A673 (cell line): ENCODE measurements at regions not wholly inside any gene's neighbourhood (a gene's known extent, or its start where the extent isn't known, plus 50 kb on each side); places are given as distances from the start of the nearest gene placed in this dataset.

Experiments used
- BruUV-seq: library from RNA; stranded (reverse); fragments of 400-500 nt; replicated peaks from 2 replicates; lab custom pipeline; 2021; lab: Mats Ljungman, UMichigan
- CTCF ChIA-PET: fragments of 300-600 bp; sonication (Branson Sonifier 250); formaldehyde crosslinking; loops from one replicate; lab custom pipeline; 2022; ENCODE audit warnings: antibody characterized with exemption; lab: Charles Lee
- POLR2A ChIA-PET: fragments of 300-600 bp; sonication (Branson Sonifier 250); formaldehyde crosslinking; loops from one replicate; lab custom pipeline; 2022; ENCODE audit warnings: antibody characterized with exemption; ENCODE audit not compliant: low non-redundant PET; lab: Charles Lee
- DNase-seq: peaks from one replicate; pipeline ENCODE4 v3.0.0-alpha.2; 2015; ENCODE audit warnings: low spot score
- H3K27ac ChIP-seq: fragments of 200-600 bp; sonication (generic); 2 replicates; pipeline ENCODE4 v1.5.1; 2016; ENCODE audit warnings: mixed run types, low read depth, mild to moderate bottlenecking, mixed read lengths, antibody characterized with exemption, low read length; ENCODE audit not compliant: poor library complexity, severe bottlenecking
- H3K27me3 ChIP-seq: fragments of 200-600 bp; sonication (generic); replicated peaks from 2 replicates; pipeline ENCODE4 v1.6.1; 2017; ENCODE audit warnings: mixed run types, low read depth, mild to moderate bottlenecking, mixed read lengths, antibody characterized with exemption, low read length; ENCODE audit not compliant: insufficient read depth, poor library complexity
- H3K36me3 ChIP-seq: fragments of 200-600 bp; sonication (generic); 2 replicates; pipeline ENCODE4 v1.6.1; 2016; ENCODE audit warnings: mixed run types, mild to moderate bottlenecking, mixed read lengths, antibody characterized with exemption, low read length; ENCODE audit not compliant: insufficient read depth, poor library complexity, severe bottlenecking
- H3K4me1 ChIP-seq: fragments of 200-600 bp; sonication (generic); 2 replicates; pipeline ENCODE4 v1.6.1; 2017; ENCODE audit warnings: mixed run types, mild to moderate bottlenecking, mixed read lengths, antibody characterized with exemption, low read length; ENCODE audit not compliant: insufficient read depth, poor library complexity, severe bottlenecking
- H3K4me3 ChIP-seq: fragments of 200-600 bp; sonication (generic); 2 replicates; pipeline ENCODE4 v1.5.1; 2016; ENCODE audit warnings: low read depth, mixed run types, mild to moderate bottlenecking, mixed read lengths, low read length; ENCODE audit not compliant: poor library complexity, severe bottlenecking
- H3K9me3 ChIP-seq: fragments of 200-600 bp; sonication (generic); 2 replicates; pipeline ENCODE4 v1.6.1; 2016; ENCODE audit warnings: mixed run types, low read depth, mild to moderate bottlenecking, mixed read lengths, antibody characterized with exemption, low read length; ENCODE audit not compliant: poor library complexity, severe bottlenecking
- EZH2 ChIP-seq: fragments of 200-600 bp; sonication (generic); IDR thresholded peaks from 2 replicates; pipeline ENCODE4 v1.6.1; 2017; ENCODE audit warnings: borderline replicate concordance, low read depth, mild to moderate bottlenecking, mixed read lengths, antibody characterized with exemption, low read length; ENCODE audit not compliant: poor library complexity, severe bottlenecking
- intact Hi-C: fragments of 100-400 bp; cut with micrococcal nuclease; formaldehyde crosslinking; loops from one replicate; pipeline ENCODE4 v1.10.0; 2022; ENCODE audit not compliant: unreplicated experiment
- TF ChIP-seq, protein P1 (sequence below): fragments of 300-800, 200-600 bp; sonication (generic); conservative IDR thresholded peaks from 2 replicates; pipeline ENCODE4 v1.5.1; 2017; ENCODE audit warnings: low read depth, mild to moderate bottlenecking, antibody characterized with exemption, low read length, moderate library complexity, mixed read lengths

DNA sequence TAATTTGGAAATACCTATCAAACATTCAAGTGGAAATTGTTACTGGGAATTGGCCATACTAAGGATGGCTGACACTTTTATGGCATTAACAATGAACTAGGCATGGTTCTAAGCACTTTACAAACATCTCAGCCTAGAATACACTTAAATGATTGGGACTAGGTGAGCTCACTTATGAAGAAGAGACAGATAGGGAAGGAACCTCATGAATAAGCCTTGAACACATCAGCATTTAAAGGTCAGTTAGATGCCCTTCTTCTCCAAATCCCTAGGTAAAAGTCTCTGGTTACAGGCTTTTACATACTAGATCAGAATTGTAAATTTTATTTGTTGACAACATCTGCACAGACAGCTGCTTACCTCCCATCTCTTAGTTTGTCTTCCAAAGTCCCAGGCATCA, 488.6 kb downstream of the RMST start:
- ChIA-PET CTCF (no interaction called here), POLR2A (interaction anchor here (0.9 kb wide), 1 partner anchor 16 kb away, joined by 3 read pairs; no protein-coding TSS in a partner anchor)
- Histone ChIP-seq H3K4me1 (no peaks in the 10 kb centered on the region), H3K4me3 (no peak overlapping the region), H3K36me3 (no peaks in the 10 kb centered on the region), H3K27ac (no peak overlapping the region), H3K9me3 (no peaks in the 10 kb centered on the region), H3K27me3 (peaks cover 5% of the 10 kb centered on the region)
- no TSS peak for BruUV-seq
- no peak for DNase-seq
- intact Hi-C loops, result no loop called here
- TF ChIP-seq, protein P1, sequence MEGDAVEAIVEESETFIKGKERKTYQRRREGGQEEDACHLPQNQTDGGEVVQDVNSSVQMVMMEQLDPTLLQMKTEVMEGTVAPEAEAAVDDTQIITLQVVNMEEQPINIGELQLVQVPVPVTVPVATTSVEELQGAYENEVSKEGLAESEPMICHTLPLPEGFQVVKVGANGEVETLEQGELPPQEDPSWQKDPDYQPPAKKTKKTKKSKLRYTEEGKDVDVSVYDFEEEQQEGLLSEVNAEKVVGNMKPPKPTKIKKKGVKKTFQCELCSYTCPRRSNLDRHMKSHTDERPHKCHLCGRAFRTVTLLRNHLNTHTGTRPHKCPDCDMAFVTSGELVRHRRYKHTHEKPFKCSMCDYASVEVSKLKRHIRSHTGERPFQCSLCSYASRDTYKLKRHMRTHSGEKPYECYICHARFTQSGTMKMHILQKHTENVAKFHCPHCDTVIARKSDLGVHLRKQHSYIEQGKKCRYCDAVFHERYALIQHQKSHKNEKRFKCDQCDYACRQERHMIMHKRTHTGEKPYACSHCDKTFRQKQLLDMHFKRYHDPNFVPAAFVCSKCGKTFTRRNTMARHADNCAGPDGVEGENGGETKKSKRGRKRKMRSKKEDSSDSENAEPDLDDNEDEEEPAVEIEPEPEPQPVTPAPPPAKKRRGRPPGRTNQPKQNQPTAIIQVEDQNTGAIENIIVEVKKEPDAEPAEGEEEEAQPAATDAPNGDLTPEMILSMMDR, result no peak
- no peak for TF ChIP-seq EZH2

DNA sequence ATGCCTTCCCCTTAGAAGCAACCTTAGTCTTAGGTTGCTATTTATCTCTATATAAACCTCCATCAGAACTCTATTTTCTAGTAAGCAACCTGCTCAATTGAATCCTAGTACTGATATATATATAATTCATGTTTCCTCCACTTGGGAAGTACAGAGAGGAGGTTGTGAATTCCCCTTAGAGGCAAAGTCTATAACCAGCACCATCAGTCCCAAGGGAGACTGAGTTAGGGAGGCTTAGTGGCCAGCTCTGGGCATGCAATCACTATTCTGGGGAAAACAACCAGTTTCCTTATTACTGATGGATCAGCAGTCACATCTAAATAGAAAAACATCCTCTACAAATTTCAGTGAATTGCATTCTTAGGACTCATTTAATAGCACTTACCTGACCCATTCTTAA, 489.1 kb downstream of the RMST start:
- DNase-seq, result no peak
- no peak for TF ChIP-seq EZH2
- TF ChIP-seq, protein P1, result no peak
- Histone ChIP-seq H3K36me3 (no peaks in the 10 kb centered on the region), H3K4me3 (no peak overlapping the region), H3K9me3 (no peaks in the 10 kb centered on the region), H3K27me3 (peaks cover 3% of the 10 kb centered on the region), H3K4me1 (no peaks in the 10 kb centered on the region), H3K27ac (no peak overlapping the region)
- intact Hi-C loops, result no loop called here
- ChIA-PET CTCF (no interaction called here), POLR2A (interaction anchor here (0.9 kb wide), 1 partner anchor 16 kb away, joined by 3 read pairs; no protein-coding TSS in a partner anchor)
- no TSS peak for BruUV-seq

DNA sequence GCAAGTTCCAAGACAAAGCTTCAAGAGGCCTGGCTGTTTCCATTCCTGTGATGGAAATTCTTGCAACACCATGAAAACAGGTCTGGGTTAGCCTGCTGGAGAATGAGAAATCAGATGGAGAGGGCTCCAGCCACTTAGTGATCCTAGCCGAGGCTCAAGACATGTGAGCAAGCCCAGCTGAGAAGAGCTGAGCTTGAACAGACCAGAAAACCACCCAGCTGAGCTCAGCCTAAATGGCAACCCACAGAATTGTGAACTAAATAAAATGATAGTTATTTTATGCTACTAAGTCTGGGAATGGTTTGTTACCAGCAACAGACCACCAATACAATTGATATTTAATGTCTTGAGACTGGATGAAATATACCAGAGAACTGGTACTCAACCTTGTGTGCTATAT, 494.5 kb downstream of the RMST start:
- H3K4me3 ChIP-seq, result no peak overlapping the region
- ChIA-PET POLR2A (no interaction called here), CTCF (no interaction called here)
- H3K36me3 ChIP-seq, result no peaks in the 10 kb centered on the region
- H3K4me1 ChIP-seq, result no peaks in the 10 kb centered on the region
- intact Hi-C loops, result no loop called here
- no peak overlapping the region for H3K27ac ChIP-seq
- no peaks in the 10 kb centered on the region for H3K9me3 ChIP-seq
- TF ChIP-seq EZH2, result no peak
- TF ChIP-seq, protein P1, result no peak
- BruUV-seq, result no TSS peak
- no peak for DNase-seq
- H3K27me3 ChIP-seq, result no peaks in the 10 kb centered on the region
